CD14-positive monocyte (primary cell): ENCODE measurements at regions not wholly inside any gene's neighbourhood (a gene's known extent, or its start where the extent isn't known, plus 50 kb on each side); places are given as distances from the start of the nearest gene placed in this dataset.
"Not testable (repeated sequence)": the region's sequence is repeated elsewhere in the genome, so short reads cannot be mapped to it uniquely, and the experiment has no call there.

Source experiments
- DNase-seq, 3 donors: peaks; one replicate each; pipeline ENCODE4 v3.0.0-alpha.2; 2011 to 2022
- H2AFZ ChIP-seq: 2 replicates; pipeline ENCODE4 v1.6.0; 2012; ENCODE audit warnings: mild to moderate bottlenecking, low read depth, low read length, inconsistent platforms; ENCODE audit not compliant: insufficient read depth, poor library complexity, severe bottlenecking
- H3K27ac ChIP-seq, 2 donors: 1 replicate in 1 of 2; 2 replicates in 1 of 2; pipeline ENCODE4 v1.5.1; 2012 to 2013; ENCODE audit warnings: low read length in 2 of 2, control low read depth in 1 of 2, inconsistent platforms in 1 of 2, low read depth in 1 of 2, mild to moderate bottlenecking in 1 of 2
- H3K27me3 ChIP-seq, 2 donors: one replicate each; pipeline versions ENCODE4 v1.6.0 to v1.6.1; 2011 to 2013; ENCODE audit warnings: low read length in 2 of 2; ENCODE audit not compliant: control insufficient read depth in 2 of 2, insufficient read depth in 2 of 2
- H3K36me3 ChIP-seq, 2 donors: replicated peaks in 1 of 2; 1 replicate in 1 of 2; 2 replicates in 1 of 2; pipeline versions ENCODE4 v1.5.1 to v1.6.1; 2012 to 2013; ENCODE audit warnings: low read length in 2 of 2, control low read depth in 1 of 2, inconsistent platforms in 1 of 2, mild to moderate bottlenecking in 1 of 2; ENCODE audit not compliant: insufficient read depth in 2 of 2, control insufficient read depth in 1 of 2
- H3K4me1 ChIP-seq, 2 donors: 1 replicate in 1 of 2; 2 replicates in 1 of 2; pipeline versions ENCODE4 v1.5.1 to v1.6.1; 2012 to 2013; ENCODE audit warnings: low read length in 2 of 2, control low read depth in 1 of 2, inconsistent platforms in 1 of 2, mild to moderate bottlenecking in 1 of 2, moderate library complexity in 1 of 2; ENCODE audit not compliant: insufficient read depth in 2 of 2, control insufficient read depth in 1 of 2
- H3K4me2 ChIP-seq: replicated peaks from 2 replicates; pipeline ENCODE3; 2012; ENCODE audit warnings: low read length, moderate library complexity, mild to moderate bottlenecking; ENCODE audit not compliant: poor library complexity, severe bottlenecking; ENCODE audit errors: extremely low read depth
- H3K4me3 ChIP-seq, 3 experiments: fragments of 200-600 bp in 1 of 3; sonication (generic) in 1 of 3; replicated peaks in 1 of 3; 1 replicate in 2 of 3; 2 replicates in 1 of 3; pipeline ENCODE4 v1.5.1; 2011 to 2013; ENCODE audit warnings: low read length in 3 of 3, mild to moderate bottlenecking in 3 of 3, control low read depth in 2 of 3, low read depth in 2 of 3, inconsistent platforms in 1 of 3, moderate library complexity in 1 of 3
- H3K79me2 ChIP-seq: 2 replicates; pipeline ENCODE4 v1.6.0; 2012; ENCODE audit warnings: mild to moderate bottlenecking, control low read depth, inconsistent platforms, low read length, moderate library complexity; ENCODE audit not compliant: insufficient read depth
- H3K9ac ChIP-seq: 2 replicates; pipeline ENCODE4 v1.6.0; 2017; ENCODE audit warnings: low read length, mild to moderate bottlenecking; ENCODE audit not compliant: insufficient read depth, poor library complexity, severe bottlenecking
- H3K9me3 ChIP-seq, 2 donors: replicated peaks in 1 of 2; 1 replicate in 1 of 2; 2 replicates in 1 of 2; pipeline versions ENCODE4 v1.5.1 to v1.6.1; 2012 to 2013; ENCODE audit warnings: low read length in 2 of 2, control low read depth in 1 of 2; ENCODE audit not compliant: control insufficient read depth in 1 of 2, insufficient read depth in 1 of 2
- H4K20me1 ChIP-seq: 2 replicates; pipeline ENCODE4 v1.6.0; 2012; ENCODE audit warnings: mild to moderate bottlenecking, low read length, control low read depth, moderate library complexity; ENCODE audit not compliant: insufficient read depth
- H3K27ac Mint-ChIP-seq, 7 donors: one replicate each; pipeline ENCODE4 v1.8.0; 2020; ENCODE audit warnings: mild to moderate bottlenecking in 7 of 7, mixed read lengths in 7 of 7, moderate library complexity in 6 of 7, inconsistent platforms in 2 of 7
- H3K27me3 Mint-ChIP-seq, 3 donors: one replicate each; pipeline ENCODE4 v1.8.0; 2021 to 2022; ENCODE audit warnings: low read depth in 3 of 3, mild to moderate bottlenecking in 3 of 3, mixed read lengths in 3 of 3, moderate library complexity in 3 of 3, inconsistent platforms in 1 of 3
- H3K36me3 Mint-ChIP-seq, 2 donors: one replicate each; pipeline ENCODE4 v1.8.0; 2020; ENCODE audit warnings: mixed read lengths in 2 of 2, inconsistent platforms in 1 of 2, mild to moderate bottlenecking in 1 of 2
- H3K4me1 Mint-ChIP-seq: one replicate; pipeline ENCODE4 v1.8.0; 2020; ENCODE audit warnings: mild to moderate bottlenecking, mixed read lengths
- H3K4me3 Mint-ChIP-seq, 2 donors: one replicate each; pipeline ENCODE4 v1.8.0; 2020; ENCODE audit warnings: mild to moderate bottlenecking in 2 of 2, mixed read lengths in 2 of 2, moderate library complexity in 1 of 2
- H3K9me3 Mint-ChIP-seq, 7 donors: one replicate each; pipeline ENCODE4 v1.8.0; 2020 to 2022; ENCODE audit warnings: mixed read lengths in 7 of 7, mild to moderate bottlenecking in 6 of 7, moderate library complexity in 6 of 7, inconsistent platforms in 2 of 7
- CTCF ChIP-seq: fragments of 200-600 bp; IDR thresholded peaks from one replicate; pipeline ENCODE4 v1.8.0; 2022; ENCODE audit warnings: antibody characterized with exemption, mild to moderate bottlenecking
- WGBS: methylation state at CpG from one replicate; pipeline ENCODE4 v1.1.5; 2013; ENCODE audit warnings: missing lambda C conversion rate; ENCODE audit not compliant: insufficient coverage; 5-methylcytosine and 5-hydroxymethylcytosine counted together
- intact Hi-C, 2 donors: fragments of 100-400 bp; cut with micrococcal nuclease; formaldehyde crosslinking; loops; one replicate each; pipeline versions ENCODE4 v1.15.0 to v1.15.1; 2023

GRCh38 chr13:18235756-18236527, 945.7 kb downstream of the TUBA3C start:
- no peak overlapping the region for H3K27ac ChIP-seq
- H3K4me3 ChIP-seq: no peak overlapping the region
- no peak overlapping the region for H3K9ac ChIP-seq
- H3K27me3 ChIP-seq: no peaks in the 10 kb centered on the region
- H3K79me2 ChIP-seq: no peaks in the 10 kb centered on the region
- peaks cover 0 to 1% (median 0%) of the 10 kb centered on the region in 3 donors for H3K27me3 Mint-ChIP-seq
- no peaks in the 10 kb centered on the region for H3K36me3 Mint-ChIP-seq
- WGBS: 96% methylated on average over 94 of the region's 94 CpGs
- no peak for DNase-seq
- H3K4me1 Mint-ChIP-seq: no peaks in the 10 kb centered on the region
- no peak for TF ChIP-seq CTCF
- no peaks in the 10 kb centered on the region for H3K4me1 ChIP-seq
- H3K27ac Mint-ChIP-seq: no peak overlapping the region
- H3K4me3 Mint-ChIP-seq: no peak overlapping the region
- no peaks in the 10 kb centered on the region for H3K36me3 ChIP-seq
- H2AFZ ChIP-seq: no peak overlapping the region
- no peaks in the 10 kb centered on the region for H4K20me1 ChIP-seq
- intact Hi-C loops: no loop called here
- peaks cover 61 to 64% of the 10 kb centered on the region in 2 donors for H3K9me3 ChIP-seq
- H3K4me2 ChIP-seq: no peak overlapping the region
- H3K9me3 Mint-ChIP-seq: peaks cover 3 to 47% (median 26%) of the 10 kb centered on the region in 7 donors

- Histone ChIP-seq H3K79me2 (no peaks in the 10 kb centered on the region), H3K36me3 (no peaks in the 10 kb centered on the region), H4K20me1 (no peaks in the 10 kb centered on the region), H3K9ac (no peak overlapping the region), H3K4me3 (no peak overlapping the region), H3K4me1 (no peaks in the 10 kb centered on the region), H3K9me3 (peaks cover 66 to 70% of the 10 kb centered on the region in 2 donors), H3K27ac (no peak overlapping the region), H3K4me2 (no peak overlapping the region), H2AFZ (no peak overlapping the region), H3K27me3 (no peaks in the 10 kb centered on the region)
- no peak for DNase-seq
- H3K4me1 Mint-ChIP-seq: no peaks in the 10 kb centered on the region
- TF ChIP-seq CTCF: no peak
- H3K36me3 Mint-ChIP-seq: no peaks in the 10 kb centered on the region
- intact Hi-C loops: no loop called here
- 96% methylated on average over 47 of the region's 47 CpGs for WGBS
- no peak overlapping the region for H3K4me3 Mint-ChIP-seq
- H3K27ac Mint-ChIP-seq: no peak overlapping the region
- H3K27me3 Mint-ChIP-seq: peaks cover 0 to 1% (median 0%) of the 10 kb centered on the region in 3 donors
- H3K9me3 Mint-ChIP-seq: peaks cover 0 to 53% (median 26%) of the 10 kb centered on the region in 7 donors
Measured at GRCh38 chr13:18235172-18235571, 946.5 kb downstream of the TUBA3C start.

GRCh38 chr13:18234451-18234850, 947.2 kb downstream of the TUBA3C start:
- H3K9me3 ChIP-seq: peaks cover 66 to 69% of the 10 kb centered on the region in 2 donors
- H3K27ac Mint-ChIP-seq, H3K36me3 Mint-ChIP-seq, H3K27me3 ChIP-seq, H3K4me1 Mint-ChIP-seq, H3K9ac ChIP-seq, H2AFZ ChIP-seq, H3K27me3 Mint-ChIP-seq, H3K4me3 ChIP-seq, DNase-seq, H4K20me1 ChIP-seq, H3K79me2 ChIP-seq, H3K4me3 Mint-ChIP-seq, H3K4me1 ChIP-seq, intact Hi-C loops, H3K4me2 ChIP-seq, H3K27ac ChIP-seq, H3K36me3 ChIP-seq: not testable (repeated sequence)
- WGBS: 98% methylated on average over 44 of the region's 56 CpGs
- H3K9me3 Mint-ChIP-seq: peaks cover 0 to 53% (median 26%) of the 10 kb centered on the region in 7 donors
